IPS-18c (cell line): ENCODE measurements at regions not wholly inside any gene's neighbourhood (a gene's known extent, or its start where the extent isn't known, plus 50 kb on each side); places are given as distances from the start of the nearest gene placed in this dataset.
"Not testable (repeated sequence)": the region's sequence is repeated elsewhere in the genome, so short reads cannot be mapped to it uniquely, and the experiment has no call there.

Experiments used
- H3K4me3 ChIP-seq: 2 replicates; pipeline ENCODE4 v1.7.0; 2013; ENCODE audit warnings: low read depth, mild to moderate bottlenecking, low read length, moderate library complexity; ENCODE audit not compliant: insufficient read depth
- H3K9me3 ChIP-seq: one replicate; pipeline ENCODE4 v1.6.1; 2013; ENCODE audit warnings: mild to moderate bottlenecking, low read length, moderate library complexity; ENCODE audit not compliant: control insufficient read depth, insufficient read depth

DNA sequence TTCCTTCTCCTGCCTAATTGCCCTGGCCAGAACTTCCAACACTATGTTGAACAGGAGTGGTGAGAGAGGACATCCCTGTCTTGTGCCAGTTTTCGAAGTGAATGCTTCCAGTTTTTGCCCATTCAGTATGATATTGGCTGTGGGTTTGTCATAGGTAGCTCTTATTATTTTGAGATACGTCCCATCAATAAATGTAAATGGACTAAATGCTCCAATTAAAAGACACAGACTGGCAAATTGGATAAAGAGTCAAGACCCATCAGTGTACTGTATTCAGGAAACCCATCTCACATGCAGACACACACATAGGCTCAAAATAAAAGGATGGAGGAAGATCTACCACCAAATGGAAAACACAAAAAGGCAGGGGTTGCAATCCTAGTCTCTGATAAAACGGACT is 123.6 kb upstream of the BCHE start:
- not testable (repeated sequence) for H3K9me3 ChIP-seq, H3K4me3 ChIP-seq

DNA sequence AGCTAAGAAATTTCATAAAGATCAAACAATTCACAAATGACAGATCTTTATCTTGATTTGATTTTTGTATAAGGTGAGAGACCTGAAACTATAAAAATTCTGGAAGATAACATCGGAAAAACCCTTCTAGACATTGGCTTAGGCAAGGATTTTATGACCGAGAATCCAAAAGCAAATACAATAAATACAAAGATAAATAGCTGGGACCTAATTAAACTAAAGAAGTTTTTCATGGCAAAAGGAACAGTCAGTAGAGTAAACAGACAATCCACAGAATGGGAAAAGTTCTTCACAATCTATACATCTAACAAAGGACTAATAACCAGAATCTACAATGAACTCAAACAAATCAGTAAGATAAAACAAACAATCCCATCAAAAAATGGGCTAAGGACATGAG is 116.9 kb upstream of the BCHE start:
- no peak overlapping the region for H3K4me3 ChIP-seq
- no peaks in the 10 kb centered on the region for H3K9me3 ChIP-seq

DNA sequence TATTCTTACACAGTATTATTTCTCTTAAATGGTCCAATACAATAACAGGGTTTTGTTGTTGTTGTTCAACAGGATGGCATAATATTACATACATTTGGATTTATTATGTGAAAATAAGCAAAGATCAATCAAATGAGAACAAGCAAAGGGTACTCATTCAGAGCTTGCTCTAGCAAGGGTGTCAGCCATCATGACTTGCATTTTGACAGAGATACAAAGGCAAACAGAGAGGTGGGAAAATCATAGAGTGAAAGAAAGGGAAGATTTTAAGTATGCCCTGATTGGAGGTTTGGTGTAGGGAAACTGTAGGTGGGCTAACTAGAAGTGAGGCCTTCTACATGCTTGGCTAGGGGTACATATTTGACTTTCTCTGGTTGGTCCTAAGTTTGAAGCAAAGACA is 109.1 kb upstream of the BCHE start:
- Histone ChIP-seq H3K9me3 (no peaks in the 10 kb centered on the region), H3K4me3 (no peak overlapping the region)

DNA sequence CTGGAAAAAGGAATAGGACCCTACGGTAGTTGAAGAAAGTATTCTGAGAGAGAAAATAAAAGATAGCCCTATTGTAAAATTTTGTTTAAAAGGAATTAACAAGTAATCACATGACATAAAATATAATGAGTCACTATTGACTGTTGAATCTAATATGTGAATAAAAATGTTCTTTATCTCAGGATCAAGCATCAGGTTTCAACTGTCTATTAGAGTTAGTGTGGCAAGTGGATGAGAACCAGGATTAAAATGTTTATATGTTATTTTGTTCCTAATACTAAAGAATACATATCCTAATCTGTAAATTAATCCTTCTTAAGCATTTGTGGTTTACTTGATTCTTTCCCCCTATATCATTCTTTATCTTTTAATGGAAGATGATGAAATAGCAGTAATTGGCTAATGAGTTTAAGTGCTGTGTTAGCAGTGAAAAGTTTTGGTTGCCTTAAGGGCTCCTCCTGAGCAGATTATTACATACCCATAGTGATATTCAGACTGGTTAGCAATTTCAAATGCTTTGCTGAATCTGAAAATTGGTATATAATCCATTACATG is 101.8 kb upstream of the BCHE start:
- no peaks in the 10 kb centered on the region for H3K9me3 ChIP-seq
- no peak overlapping the region for H3K4me3 ChIP-seq

DNA sequence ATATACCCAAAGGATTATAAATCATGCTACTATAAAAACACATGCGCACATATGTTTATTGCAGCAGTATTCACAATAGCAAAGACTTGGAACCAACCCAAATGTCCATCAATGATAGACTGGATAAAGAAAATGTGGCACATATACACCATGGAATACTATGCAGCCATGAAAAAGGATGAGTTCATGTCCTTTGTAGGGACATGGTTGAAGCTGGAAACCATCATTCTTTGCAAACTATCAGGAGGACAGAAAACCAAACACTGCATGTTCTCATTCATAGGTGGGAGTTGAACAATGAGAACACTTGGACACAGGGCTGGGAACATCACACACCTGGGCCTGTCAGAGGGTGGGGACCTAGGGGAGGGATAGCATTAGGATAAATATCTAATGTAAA is 98.9 kb upstream of the BCHE start:
- not testable (repeated sequence) for H3K4me3 ChIP-seq, H3K9me3 ChIP-seq

DNA sequence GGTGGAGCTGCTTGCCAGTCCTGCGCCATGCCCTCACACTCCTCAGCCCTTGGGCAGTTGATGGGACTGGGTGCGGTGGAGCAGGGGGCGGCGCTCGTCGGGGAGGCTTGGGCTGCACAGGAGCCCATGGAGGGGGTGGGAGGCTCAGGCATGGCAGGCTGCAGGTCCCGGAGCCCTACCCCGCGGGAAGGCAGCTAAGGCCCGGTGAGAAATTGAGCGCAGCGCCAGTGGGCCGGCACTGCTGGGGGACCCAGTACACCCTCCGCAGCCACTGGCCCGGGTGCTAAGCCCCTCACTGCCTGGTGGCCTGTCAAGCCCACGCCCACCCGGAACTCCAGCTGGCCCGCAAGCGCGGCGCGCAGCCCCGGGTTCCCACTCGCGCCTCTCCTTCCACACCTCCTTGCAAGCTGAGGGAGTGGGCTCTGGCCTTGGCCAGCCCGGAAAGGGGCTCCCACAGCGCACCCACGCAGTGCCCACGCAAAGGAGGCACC is 87.1 kb upstream of the BCHE start:
- H3K4me3 ChIP-seq, result not testable (repeated sequence)

DNA sequence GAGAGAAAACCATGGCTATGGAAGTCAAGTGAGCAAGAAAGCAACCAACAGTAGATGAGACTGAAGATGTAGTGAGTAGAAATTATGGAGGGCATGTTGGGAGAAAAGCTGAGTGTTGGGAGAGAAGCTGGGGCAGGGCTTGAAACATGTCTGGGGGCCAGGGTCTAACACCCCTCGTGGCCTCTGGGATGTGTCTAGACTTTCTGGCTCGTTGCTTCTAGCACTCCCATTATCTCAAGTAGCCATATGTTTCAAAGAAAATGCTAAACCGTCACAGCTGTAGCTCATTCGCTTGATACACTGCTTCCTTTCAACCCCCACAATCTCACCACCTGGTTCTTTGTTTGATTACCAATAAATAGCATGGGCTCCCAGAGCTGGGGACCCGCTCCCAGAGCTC is 83.8 kb upstream of the BCHE start:
- Histone ChIP-seq H3K4me3 (no peak overlapping the region), H3K9me3 (no peaks in the 10 kb centered on the region)

More for the DNA sequence above, 87.1 kb upstream of the BCHE start:
- not testable (repeated sequence) for H3K9me3 ChIP-seq

DNA sequence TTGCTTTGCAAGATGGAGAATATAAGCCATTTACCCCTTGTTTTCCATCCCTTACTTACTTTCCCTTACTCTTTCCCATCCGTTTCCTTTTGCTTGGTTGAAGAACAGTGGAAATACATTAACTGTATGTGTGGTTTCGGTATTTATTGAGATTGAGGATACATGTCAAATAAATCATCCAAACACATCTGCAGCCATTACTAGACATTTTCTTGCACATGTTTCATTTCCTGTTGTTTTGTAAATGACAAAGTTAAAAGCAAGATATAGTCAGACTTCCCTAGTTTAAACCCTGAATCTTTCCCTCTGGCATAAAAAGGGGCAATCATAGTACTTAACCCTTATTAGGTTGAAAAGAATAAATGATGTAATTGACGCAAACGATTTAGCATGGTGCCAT is 82.1 kb upstream of the BCHE start:
- Histone ChIP-seq H3K9me3 (peaks cover 2% of the 10 kb centered on the region), H3K4me3 (no peak overlapping the region)

DNA sequence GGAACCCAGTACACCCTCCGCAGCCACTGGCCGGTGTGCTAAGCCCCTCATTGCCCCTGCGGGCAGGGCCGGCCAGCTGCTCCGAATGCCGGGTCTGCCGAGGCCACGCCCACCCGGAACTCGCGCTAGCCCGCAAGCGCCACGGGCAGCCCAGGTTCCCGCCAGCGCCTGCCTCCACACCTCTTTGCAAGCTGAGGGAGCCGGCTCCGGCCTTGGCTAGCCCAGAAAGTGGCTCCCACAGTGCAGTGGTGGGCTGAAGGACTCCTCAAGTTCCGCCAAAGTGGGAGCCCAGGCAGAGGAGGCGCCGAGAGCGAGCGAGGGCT is 81.4 kb upstream of the BCHE start:
- Histone ChIP-seq H3K9me3 (peaks cover 2% of the 10 kb centered on the region), H3K4me3 (no peak overlapping the region)

DNA sequence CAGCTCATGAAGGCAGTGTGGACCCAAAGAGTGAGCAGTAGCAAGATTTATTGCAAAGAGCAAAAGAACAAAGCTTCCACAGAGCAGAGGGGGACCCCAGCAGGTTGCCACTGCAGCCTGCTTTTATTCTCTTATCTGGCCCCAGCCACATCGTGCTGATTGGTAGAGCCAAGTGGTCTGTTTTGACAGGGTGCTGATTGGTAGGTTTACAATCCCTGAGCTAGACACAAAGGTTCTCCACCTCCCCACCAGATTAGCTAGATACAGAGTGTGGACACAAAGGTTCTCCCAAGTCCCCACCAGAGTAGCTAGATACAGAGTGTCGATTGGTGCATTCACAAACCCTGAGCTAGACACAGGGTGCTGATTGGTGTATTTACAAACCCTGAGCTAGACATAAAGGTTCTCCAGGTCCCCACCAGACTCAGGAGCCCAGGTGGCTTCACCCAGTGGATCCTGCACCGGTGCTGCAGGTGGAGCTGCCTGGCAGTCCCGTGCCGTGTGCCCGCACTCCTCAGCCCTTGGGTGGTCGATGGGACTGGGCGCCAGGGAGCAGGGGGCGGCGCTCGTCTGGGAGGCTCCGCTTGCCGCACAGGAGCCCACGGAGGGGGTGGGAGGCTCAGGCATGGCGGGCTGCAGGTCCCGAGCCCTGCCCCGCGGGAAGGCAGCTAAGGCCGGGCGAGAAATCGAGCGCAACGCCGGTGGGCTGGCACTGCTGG is 80.9 kb upstream of the BCHE start:
- H3K4me3 ChIP-seq, H3K9me3 ChIP-seq: not testable (repeated sequence)

DNA sequence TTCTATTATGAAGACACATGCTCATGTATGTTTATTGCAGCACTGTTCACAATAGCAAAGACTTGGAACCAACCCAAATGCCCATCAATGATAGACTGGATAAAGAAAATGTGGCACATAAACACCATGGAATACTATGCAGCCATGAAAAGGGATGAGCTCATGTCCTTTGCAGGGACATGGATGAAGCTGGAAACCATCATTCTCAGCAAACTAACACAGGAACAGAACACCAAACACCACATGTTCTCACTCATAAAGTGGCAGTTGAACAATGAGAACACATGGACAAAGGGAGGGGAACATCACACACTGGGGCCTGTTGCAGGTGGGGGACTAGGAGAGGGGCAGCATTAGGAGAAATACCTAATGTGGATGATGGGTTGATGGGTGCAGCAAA is 77.9 kb upstream of the BCHE start:
- H3K9me3 ChIP-seq, H3K4me3 ChIP-seq: not testable (repeated sequence)

DNA sequence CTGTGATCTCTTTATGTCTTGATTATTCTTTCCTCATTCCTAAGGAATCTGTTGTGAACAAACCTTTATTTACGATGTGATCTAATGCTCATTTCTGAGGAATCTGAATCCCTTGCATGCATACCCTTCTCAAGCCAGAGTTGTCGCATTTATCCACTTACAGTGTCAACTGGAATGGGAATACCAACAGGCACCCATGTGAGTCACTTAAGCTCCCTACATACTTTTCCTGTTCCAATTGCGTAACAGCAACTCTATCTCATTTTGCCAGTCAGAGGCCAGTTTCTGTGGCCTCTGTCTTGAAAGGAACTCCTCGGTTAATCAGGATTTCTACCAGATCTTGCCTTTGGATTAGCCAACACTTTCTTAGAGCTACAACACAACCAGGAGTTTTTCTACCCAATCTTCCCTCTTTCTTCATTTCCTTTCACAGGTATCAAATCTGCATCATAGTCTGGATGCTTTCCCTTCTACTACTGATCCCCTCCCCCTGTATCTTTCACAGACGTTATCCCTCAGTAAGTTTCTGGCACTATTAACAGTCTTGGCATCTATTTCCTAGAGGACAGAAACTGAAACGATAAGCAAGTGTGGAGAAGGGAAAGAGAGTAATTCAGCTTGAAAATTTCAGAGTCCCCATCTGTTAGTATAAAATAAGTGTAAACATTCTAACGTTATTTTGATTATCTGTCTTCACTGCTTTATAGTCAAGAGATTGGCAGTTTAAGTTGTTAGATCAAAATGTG is 66.8 kb upstream of the BCHE start:
- no peak overlapping the region for H3K4me3 ChIP-seq
- H3K9me3 ChIP-seq, result no peaks in the 10 kb centered on the region

DNA sequence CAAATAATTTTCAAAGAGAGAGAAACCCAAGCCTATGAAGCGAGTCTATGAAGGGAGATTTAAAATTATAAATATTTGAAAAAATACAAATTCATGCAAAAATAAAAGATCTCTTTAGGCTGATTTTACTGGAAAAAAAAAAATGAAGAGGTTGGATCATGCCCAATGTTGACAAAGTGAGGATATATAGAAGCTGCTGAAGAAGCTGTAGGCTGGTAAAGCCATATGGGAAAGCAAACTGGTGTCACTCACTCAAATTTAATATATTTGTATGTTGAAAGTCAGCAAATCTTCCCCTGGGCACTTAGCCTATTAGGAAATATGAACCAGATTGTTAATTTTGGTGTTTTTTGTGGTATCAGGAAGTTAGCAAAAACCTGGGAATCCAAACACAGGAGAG is 61.8 kb upstream of the BCHE start:
- no peak overlapping the region for H3K4me3 ChIP-seq
- H3K9me3 ChIP-seq, result no peaks in the 10 kb centered on the region

DNA sequence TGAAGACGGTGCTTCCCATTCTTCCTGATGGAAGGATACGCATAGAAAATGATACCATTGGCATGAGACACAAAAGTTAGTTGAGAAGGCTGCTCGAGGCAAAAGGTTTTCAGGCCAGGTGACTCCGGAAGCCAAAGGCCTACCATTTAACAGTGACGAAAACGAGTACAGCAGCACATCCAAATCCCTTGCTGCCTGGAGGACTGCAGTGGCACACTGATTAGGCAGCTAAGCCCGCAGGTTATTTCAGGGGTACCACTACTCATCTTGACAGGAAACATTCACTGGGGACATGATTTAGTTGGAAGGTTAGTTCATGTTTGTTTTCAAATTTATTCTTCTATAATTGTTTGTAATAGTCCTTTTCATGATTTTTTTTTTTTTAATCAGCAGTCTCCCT is 59.9 kb upstream of the BCHE start:
- no peaks in the 10 kb centered on the region for H3K9me3 ChIP-seq
- no peak overlapping the region for H3K4me3 ChIP-seq

DNA sequence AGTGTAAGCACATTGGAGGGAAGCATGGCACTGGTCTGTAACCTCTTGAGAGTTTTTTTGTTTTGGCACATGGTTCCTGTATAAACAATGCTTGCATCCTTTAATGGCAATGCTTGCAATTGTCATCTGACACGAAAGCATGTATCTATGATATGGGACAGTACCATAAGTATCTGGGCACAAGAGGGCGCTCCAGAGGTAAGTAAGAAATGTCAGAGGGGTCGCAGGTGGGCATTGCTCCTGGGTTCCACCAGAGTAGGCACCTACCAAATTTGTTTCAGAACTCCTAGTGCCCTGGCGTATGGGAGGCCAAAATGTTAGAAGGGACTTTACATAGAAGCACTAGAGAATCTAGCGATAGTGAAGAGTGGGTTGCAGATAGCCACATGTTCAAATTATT is 58.7 kb upstream of the BCHE start:
- H3K9me3 ChIP-seq, result no peaks in the 10 kb centered on the region
- no peak overlapping the region for H3K4me3 ChIP-seq

DNA sequence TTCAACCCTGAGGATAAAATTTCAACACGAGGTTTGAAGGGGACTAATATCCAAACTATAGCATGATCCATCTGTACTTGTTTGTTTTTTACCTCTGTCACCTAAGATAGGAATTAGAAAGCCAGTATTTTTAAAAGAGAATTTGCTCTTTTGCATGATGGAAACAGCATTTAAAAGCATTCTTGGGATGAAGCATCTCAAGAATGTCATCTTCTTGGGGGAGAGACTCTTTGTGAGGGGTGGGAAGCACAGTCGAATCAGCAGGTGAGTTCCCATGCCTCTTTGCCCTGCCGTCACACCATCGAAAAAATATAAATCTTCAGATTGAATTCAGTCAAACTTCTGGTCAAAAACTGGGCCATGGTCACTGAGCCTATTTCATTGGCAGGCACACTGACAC is 55.3 kb upstream of the BCHE start:
- Histone ChIP-seq H3K9me3 (no peaks in the 10 kb centered on the region), H3K4me3 (no peak overlapping the region)
